ENCODE measurements at regions not wholly inside any gene's neighbourhood (a gene's known extent, or its start where the extent isn't known, plus 50 kb on each side); places are given as distances from the start of the nearest gene placed in this dataset.

- no peaks in the 10 kb centered on the region for H3K9me3 ChIP-seq (ENCODE audit: control insufficient read depth in 2 of 2, insufficient read depth in 1 of 2, low read depth in 1 of 2, low read length in 1 of 2)
- WGBS, 2 donors, result 78 to 84% methylated on average over 2 of the region's 2 CpGs
- H3K27me3 ChIP-seq (ENCODE audit: control insufficient read depth in 1 of 2, insufficient read depth in 2 of 2, low read length in 2 of 2), result no peaks in the 10 kb centered on the region
These were observed 89.1 kb upstream of the ISX start for GRCh38 chr22:34976886-34977285.

GRCh38 chr22:34986523-34986922 lies 79.4 kb upstream of the ISX start:
- Histone ChIP-seq H3K4me3 (ENCODE audit: low read depth in 1 of 2, low read length in 2 of 2) (no peak overlapping the region), H3K4me1 (ENCODE audit: control insufficient read depth in 2 of 2, insufficient read depth in 2 of 2, low read length in 1 of 2) (no peaks in the 10 kb centered on the region), H3K27me3 (ENCODE audit: control insufficient read depth in 1 of 2, insufficient read depth in 2 of 2, low read length in 2 of 2) (no peaks in the 10 kb centered on the region), H3K27ac (ENCODE audit: low read depth in 2 of 2, low read length in 1 of 2) (no peak overlapping the region), H3K9me3 (ENCODE audit: control insufficient read depth in 2 of 2, insufficient read depth in 1 of 2, low read depth in 1 of 2, low read length in 1 of 2) (peaks cover 4 to 6% of the 10 kb centered on the region in 2 donors), H3K36me3 (ENCODE audit: control insufficient read depth in 2 of 2, insufficient read depth in 2 of 2, low read length in 1 of 2) (no peaks in the 10 kb centered on the region)
- WGBS, 2 donors, result 41 to 74% methylated on average over 1 of the region's 1 CpG

More at GRCh38 chr22:34976886-34977285, 89.1 kb upstream of the ISX start:
- H3K4me1 ChIP-seq (ENCODE audit: control insufficient read depth in 2 of 2, insufficient read depth in 2 of 2, low read length in 1 of 2), result no peaks in the 10 kb centered on the region
- no peaks in the 10 kb centered on the region for H3K36me3 ChIP-seq (ENCODE audit: control insufficient read depth in 2 of 2, insufficient read depth in 2 of 2, low read length in 1 of 2)
- H3K4me3 ChIP-seq (ENCODE audit: low read depth in 1 of 2, low read length in 2 of 2), result no peak overlapping the region
- no peak overlapping the region for H3K27ac ChIP-seq (ENCODE audit: low read depth in 2 of 2, low read length in 1 of 2)

GRCh38 chr22:34992672-34993071 lies 73.3 kb upstream of the ISX start:
- no peak overlapping the region for H3K27ac ChIP-seq (ENCODE audit: low read depth in 2 of 2, low read length in 1 of 2)
- H3K27me3 ChIP-seq (ENCODE audit: control insufficient read depth in 1 of 2, insufficient read depth in 2 of 2, low read length in 2 of 2), result no peaks in the 10 kb centered on the region
- H3K36me3 ChIP-seq (ENCODE audit: control insufficient read depth in 2 of 2, insufficient read depth in 2 of 2, low read length in 1 of 2), result no peaks in the 10 kb centered on the region
- H3K9me3 ChIP-seq (ENCODE audit: control insufficient read depth in 2 of 2, insufficient read depth in 1 of 2, low read depth in 1 of 2, low read length in 1 of 2), result peaks cover 0 to 2% of the 10 kb centered on the region in 2 donors
- 47 to 57% methylated on average over 5 of the region's 5 CpGs for WGBS, 2 donors
- no peaks in the 10 kb centered on the region for H3K4me1 ChIP-seq (ENCODE audit: control insufficient read depth in 2 of 2, insufficient read depth in 2 of 2, low read length in 1 of 2)
- no peak overlapping the region for H3K4me3 ChIP-seq (ENCODE audit: low read depth in 1 of 2, low read length in 2 of 2)

- no peaks in the 10 kb centered on the region for H3K4me1 ChIP-seq (ENCODE audit: control insufficient read depth in 2 of 2, insufficient read depth in 2 of 2, low read length in 1 of 2)
- WGBS, 2 donors, result 83 to 84% methylated on average over 3 of the region's 3 CpGs
These were observed 72.4 kb upstream of the ISX start for GRCh38 chr22:34993548-34993947.

GRCh38 chr22:34997633-34998299 lies 68.2 kb upstream of the ISX start:
- Histone ChIP-seq H3K27ac (ENCODE audit: low read depth in 2 of 2, low read length in 1 of 2) (no peak overlapping the region), H3K9me3 (ENCODE audit: control insufficient read depth in 2 of 2, insufficient read depth in 1 of 2, low read depth in 1 of 2, low read length in 1 of 2) (no peaks in the 10 kb centered on the region), H3K36me3 (ENCODE audit: control insufficient read depth in 2 of 2, insufficient read depth in 2 of 2, low read length in 1 of 2) (no peaks in the 10 kb centered on the region), H3K4me3 (ENCODE audit: low read depth in 1 of 2, low read length in 2 of 2) (no peak overlapping the region), H3K27me3 (ENCODE audit: control insufficient read depth in 1 of 2, insufficient read depth in 2 of 2, low read length in 2 of 2) (no peaks in the 10 kb centered on the region), H3K4me1 (ENCODE audit: control insufficient read depth in 2 of 2, insufficient read depth in 2 of 2, low read length in 1 of 2) (no peaks in the 10 kb centered on the region)
- 72 to 74% methylated on average over 9 of the region's 9 CpGs for WGBS, 2 donors

More at GRCh38 chr22:34993548-34993947, 72.4 kb upstream of the ISX start:
- Histone ChIP-seq H3K27ac (ENCODE audit: low read depth in 2 of 2, low read length in 1 of 2) (no peak overlapping the region), H3K36me3 (ENCODE audit: control insufficient read depth in 2 of 2, insufficient read depth in 2 of 2, low read length in 1 of 2) (no peaks in the 10 kb centered on the region), H3K9me3 (ENCODE audit: control insufficient read depth in 2 of 2, insufficient read depth in 1 of 2, low read depth in 1 of 2, low read length in 1 of 2) (peaks cover 0 to 2% of the 10 kb centered on the region in 2 donors), H3K4me3 (ENCODE audit: low read depth in 1 of 2, low read length in 2 of 2) (no peak overlapping the region), H3K27me3 (ENCODE audit: control insufficient read depth in 1 of 2, insufficient read depth in 2 of 2, low read length in 2 of 2) (no peaks in the 10 kb centered on the region)

- H3K4me3 ChIP-seq (ENCODE audit: low read depth in 1 of 2, low read length in 2 of 2), result no peak overlapping the region
- no peaks in the 10 kb centered on the region for H3K27me3 ChIP-seq (ENCODE audit: control insufficient read depth in 1 of 2, insufficient read depth in 2 of 2, low read length in 2 of 2)
- H3K9me3 ChIP-seq (ENCODE audit: control insufficient read depth in 2 of 2, insufficient read depth in 1 of 2, low read depth in 1 of 2, low read length in 1 of 2), result no peaks in the 10 kb centered on the region
- no peaks in the 10 kb centered on the region for H3K36me3 ChIP-seq (ENCODE audit: control insufficient read depth in 2 of 2, insufficient read depth in 2 of 2, low read length in 1 of 2)
- 80 to 81% methylated on average over 3 of the region's 3 CpGs for WGBS, 2 donors
- H3K27ac ChIP-seq (ENCODE audit: low read depth in 2 of 2, low read length in 1 of 2), result no peak overlapping the region
- H3K4me1 ChIP-seq (ENCODE audit: control insufficient read depth in 2 of 2, insufficient read depth in 2 of 2, low read length in 1 of 2), result no peaks in the 10 kb centered on the region
These were observed 67.0 kb upstream of the ISX start for GRCh38 chr22:34998921-34999320.

GRCh38 chr22:35008213-35008612 lies 57.7 kb upstream of the ISX start:
- no peaks in the 10 kb centered on the region for H3K36me3 ChIP-seq (ENCODE audit: control insufficient read depth in 2 of 2, insufficient read depth in 2 of 2, low read length in 1 of 2)
- WGBS, 2 donors, result 76 to 82% methylated on average over 5 of the region's 5 CpGs
- peaks cover 0 to 2% of the 10 kb centered on the region in 2 donors for H3K27me3 ChIP-seq (ENCODE audit: control insufficient read depth in 1 of 2, insufficient read depth in 2 of 2, low read length in 2 of 2)
- H3K4me1 ChIP-seq (ENCODE audit: control insufficient read depth in 2 of 2, insufficient read depth in 2 of 2, low read length in 1 of 2), result no peaks in the 10 kb centered on the region
- H3K9me3 ChIP-seq (ENCODE audit: control insufficient read depth in 2 of 2, insufficient read depth in 1 of 2, low read depth in 1 of 2, low read length in 1 of 2), result no peaks in the 10 kb centered on the region
- H3K4me3 ChIP-seq (ENCODE audit: low read depth in 1 of 2, low read length in 2 of 2), result no peak overlapping the region
- no peak overlapping the region for H3K27ac ChIP-seq (ENCODE audit: low read depth in 2 of 2, low read length in 1 of 2)

GRCh38 chr22:35010543-35010942 lies 55.4 kb upstream of the ISX start:
- no peaks in the 10 kb centered on the region for H3K36me3 ChIP-seq (ENCODE audit: control insufficient read depth in 2 of 2, insufficient read depth in 2 of 2, low read length in 1 of 2)
- H3K4me3 ChIP-seq (ENCODE audit: low read depth in 1 of 2, low read length in 2 of 2), result no peak overlapping the region
- 84 to 88% methylated on average over 6 of the region's 6 CpGs for WGBS, 2 donors
- peaks cover 0 to 2% of the 10 kb centered on the region in 2 donors for H3K27me3 ChIP-seq (ENCODE audit: control insufficient read depth in 1 of 2, insufficient read depth in 2 of 2, low read length in 2 of 2)
- no peak overlapping the region for H3K27ac ChIP-seq (ENCODE audit: low read depth in 2 of 2, low read length in 1 of 2)
- no peaks in the 10 kb centered on the region for H3K9me3 ChIP-seq (ENCODE audit: control insufficient read depth in 2 of 2, insufficient read depth in 1 of 2, low read depth in 1 of 2, low read length in 1 of 2)
- H3K4me1 ChIP-seq (ENCODE audit: control insufficient read depth in 2 of 2, insufficient read depth in 2 of 2, low read length in 1 of 2), result no peaks in the 10 kb centered on the region

- Histone ChIP-seq H3K36me3 (ENCODE audit: control insufficient read depth in 2 of 2, insufficient read depth in 2 of 2, low read length in 1 of 2) (no peaks in the 10 kb centered on the region), H3K9me3 (ENCODE audit: control insufficient read depth in 2 of 2, insufficient read depth in 1 of 2, low read depth in 1 of 2, low read length in 1 of 2) (no peaks in the 10 kb centered on the region), H3K4me1 (ENCODE audit: control insufficient read depth in 2 of 2, insufficient read depth in 2 of 2, low read length in 1 of 2) (no peaks in the 10 kb centered on the region), H3K27ac (ENCODE audit: low read depth in 2 of 2, low read length in 1 of 2) (no peak overlapping the region), H3K4me3 (ENCODE audit: low read depth in 1 of 2, low read length in 2 of 2) (no peak overlapping the region), H3K27me3 (ENCODE audit: control insufficient read depth in 1 of 2, insufficient read depth in 2 of 2, low read length in 2 of 2) (no peaks in the 10 kb centered on the region)
- WGBS, 2 donors, result 80 to 86% methylated on average over 9 of the region's 9 CpGs
These were observed 51.1 kb upstream of the ISX start for GRCh38 chr22:35014812-35015211.

All from esophagus (tissue), 2 donors.